ENCODE measurements at regions not wholly inside any gene's neighbourhood (a gene's known extent, or its start where the extent isn't known, plus 50 kb on each side); places are given as distances from the start of the nearest gene placed in this dataset.

GRCh38 chr12:40587421-40587820 lies 104.8 kb upstream of the CNTN1 start:
- no peak for DNase-seq (ENCODE audit: low read depth in 1 of 2, low spot score in 1 of 2)

GRCh38 chr12:40587970-40588369 lies 104.3 kb upstream of the CNTN1 start:
- no peak for DNase-seq (ENCODE audit: low read depth in 1 of 2, low spot score in 1 of 2)
- no peak for TF ChIP-seq SPI1 (IDR thresholded peaks at IDR 0.05; ENCODE audit: borderline replicate concordance, low read depth)
- TF ChIP-seq CTCF (IDR thresholded peaks at IDR 0.05; ENCODE audit: insufficient read depth, low read length) = no peak
- TF ChIP-seq POLR2AphosphoS5 (IDR thresholded peaks at IDR 0.05; ENCODE audit: low read depth) = no peak
- no peak for TF ChIP-seq REST (IDR thresholded peaks at IDR 0.05; ENCODE audit: insufficient replicate concordance, low read depth)
- TF ChIP-seq GABPA (IDR thresholded peaks at IDR 0.05; ENCODE audit: low read depth) = no peak
- Histone ChIP-seq H3K4me3 (replicated peaks; ENCODE audit: insufficient read depth, low read length) (no peak overlapping the region), H3K27ac (replicated peaks) (no peak overlapping the region), H3K27me3 (ENCODE audit: insufficient read depth, poor library complexity, severe bottlenecking) (no peaks in the 10 kb centered on the region)

More at GRCh38 chr12:40587421-40587820, 104.8 kb upstream of the CNTN1 start:
- H3K27me3 ChIP-seq (ENCODE audit: insufficient read depth, poor library complexity, severe bottlenecking) = no peaks in the 10 kb centered on the region
- no peak for TF ChIP-seq POLR2AphosphoS5 (IDR thresholded peaks at IDR 0.05; ENCODE audit: low read depth)
- H3K27ac ChIP-seq (replicated peaks) = no peak overlapping the region
- no peak overlapping the region for H3K4me3 ChIP-seq (replicated peaks; ENCODE audit: insufficient read depth, low read length)

GRCh38 chr12:40597133-40597532 lies 95.1 kb upstream of the CNTN1 start:
- Histone ChIP-seq H3K27me3 (ENCODE audit: insufficient read depth, poor library complexity, severe bottlenecking) (no peaks in the 10 kb centered on the region), H3K4me3 (replicated peaks; ENCODE audit: insufficient read depth, low read length) (no peak overlapping the region), H3K27ac (replicated peaks) (no peak overlapping the region)
- TF ChIP-seq POLR2AphosphoS5 (IDR thresholded peaks at IDR 0.05; ENCODE audit: low read depth) = no peak
- no peak for TF ChIP-seq SPI1 (IDR thresholded peaks at IDR 0.05; ENCODE audit: borderline replicate concordance, low read depth)
- no peak for TF ChIP-seq CTCF (IDR thresholded peaks at IDR 0.05; ENCODE audit: insufficient read depth, low read length)
- no peak for TF ChIP-seq REST (IDR thresholded peaks at IDR 0.05; ENCODE audit: insufficient replicate concordance, low read depth)
- TF ChIP-seq GABPA (IDR thresholded peaks at IDR 0.05; ENCODE audit: low read depth) = no peak
- no peak for DNase-seq (ENCODE audit: low read depth in 1 of 2, low spot score in 1 of 2)

GRCh38 chr12:40598073-40598472 lies 94.2 kb upstream of the CNTN1 start:
- DNase-seq (ENCODE audit: low read depth in 1 of 2, low spot score in 1 of 2) = no peak
- Histone ChIP-seq H3K27ac (replicated peaks) (no peak overlapping the region), H3K4me3 (replicated peaks; ENCODE audit: insufficient read depth, low read length) (no peak overlapping the region), H3K27me3 (ENCODE audit: insufficient read depth, poor library complexity, severe bottlenecking) (no peaks in the 10 kb centered on the region)
- TF ChIP-seq SPI1 (IDR thresholded peaks at IDR 0.05; ENCODE audit: borderline replicate concordance, low read depth) = no peak

- no peak overlapping the region for H3K27ac ChIP-seq (replicated peaks)
- H3K27me3 ChIP-seq (ENCODE audit: insufficient read depth, poor library complexity, severe bottlenecking) = no peaks in the 10 kb centered on the region
- DNase-seq (ENCODE audit: low read depth in 1 of 2, low spot score in 1 of 2) = no peak
- TF ChIP-seq POLR2AphosphoS5 (IDR thresholded peaks at IDR 0.05; ENCODE audit: low read depth) (no peak), SPI1 (IDR thresholded peaks at IDR 0.05; ENCODE audit: borderline replicate concordance, low read depth) (no peak), CTCF (IDR thresholded peaks at IDR 0.05; ENCODE audit: insufficient read depth, low read length) (no peak), GABPA (IDR thresholded peaks at IDR 0.05; ENCODE audit: low read depth) (no peak), REST (IDR thresholded peaks at IDR 0.05; ENCODE audit: insufficient replicate concordance, low read depth) (no peak)
- no peak overlapping the region for H3K4me3 ChIP-seq (replicated peaks; ENCODE audit: insufficient read depth, low read length)
These were observed 89.7 kb upstream of the CNTN1 start for GRCh38 chr12:40602562-40602961.

All from HL-60 (cell line).